ENCODE measurements at regions not wholly inside any gene's neighbourhood (a gene's known extent, or its start where the extent isn't known, plus 50 kb on each side); places are given as distances from the start of the nearest gene placed in this dataset.
"Not testable (repeated sequence)": the region's sequence is repeated elsewhere in the genome, so short reads cannot be mapped to it uniquely, and the experiment has no call there.

DNA sequence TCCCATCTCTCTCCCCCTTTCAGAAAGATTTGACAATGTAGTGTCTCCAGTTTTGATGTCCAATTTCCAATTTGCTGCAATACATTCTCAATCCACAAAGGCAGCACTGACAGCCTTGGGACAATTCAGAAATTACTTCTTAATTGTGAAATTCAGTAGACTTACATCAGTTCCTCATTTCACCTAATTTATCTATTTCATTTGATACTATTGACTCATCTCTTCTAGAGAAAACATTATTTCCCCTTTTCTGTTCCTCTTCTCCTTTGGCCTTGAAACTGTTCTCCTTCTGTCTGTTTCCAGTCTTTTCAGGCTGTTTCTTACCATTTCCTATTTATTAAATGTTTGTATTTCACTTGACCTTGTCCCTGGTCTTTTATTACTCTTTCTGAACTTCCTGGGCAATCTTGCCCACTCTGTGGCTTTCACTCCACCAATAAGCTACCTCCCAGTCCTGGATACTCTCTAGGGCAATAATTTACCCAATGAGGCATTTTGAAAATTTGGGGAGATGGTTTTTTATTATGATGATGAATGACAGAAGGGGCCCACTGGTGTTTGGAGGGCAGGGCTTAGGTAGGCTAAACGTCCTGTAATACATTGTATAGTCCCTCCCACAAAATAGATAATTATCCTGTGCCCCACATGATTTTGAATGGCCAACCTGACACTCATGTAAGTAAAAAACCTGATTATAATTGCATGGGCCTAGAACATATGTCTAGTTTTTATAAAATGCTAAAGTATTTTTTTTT lies 498.0 kb upstream of the BOD1L1 start:
- DNase-seq: no peak

DNA sequence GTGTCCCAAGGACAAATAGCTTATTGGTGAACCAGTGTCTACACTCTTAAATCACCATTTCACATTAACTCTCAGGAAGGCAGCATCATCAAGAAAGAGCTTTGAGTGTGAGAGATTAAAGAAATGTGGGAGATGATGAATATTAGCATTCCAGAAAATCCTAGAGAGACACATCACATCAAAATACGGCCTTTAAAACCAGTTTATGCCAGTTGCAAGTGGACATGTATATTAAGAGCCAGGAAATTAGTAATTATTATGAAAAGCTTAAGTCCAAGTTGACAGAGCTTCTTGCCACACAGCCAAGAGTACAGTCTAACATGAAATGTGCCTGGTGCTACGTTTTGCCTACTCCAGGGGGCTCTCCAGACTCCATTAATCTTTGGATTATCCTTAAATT lies 503.0 kb upstream of the BOD1L1 start:
- DNase-seq: no peak

GRCh38 chr4:14131335-14131734 lies 503.8 kb upstream of the BOD1L1 start:
- DNase-seq: no peak

GRCh38 chr4:14132301-14132700 lies 504.8 kb upstream of the BOD1L1 start:
- no peak for DNase-seq

- DNase-seq: no peak
These were observed 510.6 kb upstream of the BOD1L1 start for GRCh38 chr4:14138106-14138505.

DNA sequence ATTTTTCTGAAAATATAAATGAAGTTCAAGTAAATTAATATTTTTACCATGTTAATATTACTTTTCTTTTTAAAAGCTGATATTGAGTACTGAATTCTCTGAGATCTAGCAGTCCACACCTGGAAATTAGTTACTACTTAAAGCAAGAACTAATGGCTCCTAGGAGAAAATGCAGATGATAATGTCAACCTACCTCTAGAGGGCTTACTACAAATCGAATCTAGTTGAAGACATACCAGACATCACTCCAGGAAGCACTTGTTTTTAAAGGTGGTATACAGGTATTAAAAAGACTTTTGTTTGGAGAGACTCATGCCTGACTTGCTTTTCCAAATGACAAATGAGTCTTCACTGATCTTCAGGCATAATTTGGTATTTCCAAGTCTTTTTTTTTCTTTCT lies 516.4 kb upstream of the BOD1L1 start:
- peak in 1 of 6 experiments; percentile 4 for DNase-seq

- DNase-seq: no peak
These were observed 521.9 kb upstream of the BOD1L1 start for GRCh38 chr4:14149176-14150053.

- no peak for DNase-seq
These were observed 523.6 kb upstream of the BOD1L1 start for GRCh38 chr4:14151101-14151500.

DNA sequence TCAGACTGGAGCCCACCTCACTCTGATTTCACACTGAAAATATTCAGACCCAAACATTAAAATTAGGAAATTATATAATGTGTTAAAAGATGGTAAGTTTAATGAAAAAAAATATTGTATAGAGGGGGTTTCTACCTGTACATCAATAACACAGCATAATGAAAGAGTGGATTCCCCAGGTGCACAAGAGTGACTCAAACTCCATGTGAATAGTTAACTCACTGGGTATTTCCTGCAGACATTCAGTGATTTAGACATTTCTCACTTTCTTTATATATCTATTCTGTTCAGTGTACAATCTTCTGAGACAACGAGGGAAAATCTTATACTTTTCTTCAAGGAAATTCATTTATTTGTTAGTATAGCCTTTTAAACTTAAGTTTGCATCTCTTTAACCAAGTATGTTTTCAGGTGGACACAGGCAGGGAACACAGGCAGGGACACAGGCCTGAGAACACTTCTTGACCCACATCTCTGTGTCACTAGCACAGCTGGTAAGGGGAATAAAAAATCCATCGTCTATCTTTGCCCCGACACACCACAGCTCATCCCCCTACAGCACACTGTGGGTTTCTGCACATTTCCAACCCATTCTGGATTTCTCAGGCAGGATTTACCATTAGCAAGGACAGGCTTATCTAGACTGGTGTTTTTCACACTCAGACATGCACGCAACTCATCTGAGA lies 525.5 kb upstream of the BOD1L1 start:
- no peak for DNase-seq

GRCh38 chr4:14155803-14156202 lies 528.3 kb upstream of the BOD1L1 start:
- no peak for DNase-seq

GRCh38 chr4:14157262-14157661 lies 529.7 kb upstream of the BOD1L1 start:
- no peak for DNase-seq

DNA sequence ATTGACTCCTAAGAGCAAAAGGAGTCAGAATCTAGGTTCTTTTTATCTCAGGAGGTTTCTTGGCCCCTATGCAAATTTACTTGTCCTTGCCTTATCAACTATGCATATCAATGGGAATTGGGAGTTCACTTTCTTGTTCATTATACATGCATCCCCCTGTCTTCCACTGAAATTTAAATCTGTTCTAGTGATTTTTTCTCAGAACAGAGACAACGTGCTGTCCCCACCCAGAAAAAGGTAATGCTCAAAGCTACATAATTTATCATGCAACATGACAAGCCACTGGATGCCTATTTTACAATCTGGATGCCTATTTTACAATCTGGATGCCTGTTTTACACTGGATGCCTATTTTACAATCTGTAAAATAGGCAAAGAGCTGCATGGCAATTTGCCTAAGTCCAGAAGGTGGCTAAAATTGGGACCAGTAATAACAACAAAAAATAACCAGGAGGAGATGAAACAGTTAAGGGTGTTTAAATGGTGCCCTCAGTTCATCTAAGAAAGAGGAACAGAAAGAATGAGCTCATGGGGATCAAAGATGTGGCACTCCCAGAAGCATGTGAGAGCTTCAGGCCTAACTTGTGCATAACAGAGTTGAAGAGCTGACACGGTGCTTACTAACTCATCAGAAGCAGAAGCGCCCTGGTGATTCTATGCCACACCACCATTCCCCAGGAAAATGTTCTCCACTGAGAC lies 537.8 kb upstream of the BOD1L1 start:
- DNase-seq: no peak

- no peak for DNase-seq
These were observed 540.5 kb upstream of the BOD1L1 start for GRCh38 chr4:14167876-14168510.

- no peak for DNase-seq
These were observed 541.4 kb upstream of the BOD1L1 start for GRCh38 chr4:14168919-14169318.

DNA sequence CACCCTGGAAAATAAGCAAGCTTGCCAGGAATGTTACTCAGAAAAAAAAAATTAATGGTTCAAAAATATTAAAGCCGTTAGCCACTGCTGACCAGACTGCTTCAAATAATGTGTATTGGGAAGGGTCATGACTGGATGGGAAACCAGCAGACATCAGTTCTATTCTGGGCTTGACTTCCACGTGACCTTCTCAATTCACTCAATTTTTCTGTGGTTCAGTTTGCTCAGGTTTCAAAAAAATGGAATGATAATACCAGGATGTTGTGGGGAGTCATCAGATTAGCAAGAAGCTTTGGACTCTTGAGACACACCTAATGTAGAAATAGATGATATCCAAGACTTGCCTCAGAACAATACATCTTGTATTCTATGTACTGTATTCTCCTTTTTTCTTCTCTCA lies 541.9 kb upstream of the BOD1L1 start:
- no peak for DNase-seq

GRCh38 chr4:14169940-14170339 lies 542.4 kb upstream of the BOD1L1 start:
- not testable (repeated sequence) for DNase-seq

GRCh38 chr4:14176613-14177012 lies 549.1 kb upstream of the BOD1L1 start:
- DNase-seq: no peak

DNA sequence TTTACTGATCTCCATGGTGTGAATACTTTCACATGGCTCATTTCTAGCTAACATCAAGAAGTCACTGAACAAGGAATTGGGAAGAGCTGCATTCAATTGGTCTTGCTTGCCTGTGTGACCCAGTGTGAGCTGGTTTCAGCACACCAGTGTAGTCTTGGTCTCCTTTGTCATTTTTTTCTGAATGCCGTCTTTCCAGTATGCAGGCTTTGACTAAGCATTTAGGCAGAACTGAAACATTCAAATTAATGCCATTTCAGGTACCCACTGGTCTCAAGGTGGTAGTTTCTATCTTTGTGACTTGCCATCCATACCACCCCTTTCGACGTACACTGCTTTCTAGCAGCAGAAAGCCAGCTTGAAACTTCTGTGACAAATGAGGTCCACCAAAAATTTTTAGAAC lies 550.5 kb upstream of the BOD1L1 start:
- DNase-seq: peak in 1 of 6 experiments; percentile 33

GRCh38 chr4:14178421-14178820 lies 550.9 kb upstream of the BOD1L1 start:
- peak in 2 of 6 experiments; percentile 8 to 33 for DNase-seq

DNA sequence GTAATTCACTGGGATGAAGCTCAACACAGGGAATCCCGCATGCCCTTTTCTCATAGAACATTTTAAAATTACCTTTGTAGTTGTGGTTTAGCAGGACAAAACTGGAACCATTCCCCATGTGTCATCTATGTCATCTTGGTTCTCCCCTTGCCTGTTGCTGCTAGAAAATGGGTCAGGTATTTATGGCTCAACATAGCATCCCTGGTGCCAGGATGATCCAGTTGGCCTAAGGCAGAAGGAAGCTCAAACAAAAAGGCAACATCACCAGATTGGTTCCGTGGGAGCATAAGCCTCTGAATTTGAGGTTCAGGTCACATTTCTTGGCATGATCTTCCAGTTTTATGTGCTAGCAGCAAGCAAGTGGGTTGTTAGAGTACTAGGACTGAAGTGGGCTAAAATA lies 552.6 kb upstream of the BOD1L1 start:
- no peak for DNase-seq

GRCh38 chr4:14180983-14181601 lies 553.6 kb upstream of the BOD1L1 start:
- no peak for DNase-seq

DNA sequence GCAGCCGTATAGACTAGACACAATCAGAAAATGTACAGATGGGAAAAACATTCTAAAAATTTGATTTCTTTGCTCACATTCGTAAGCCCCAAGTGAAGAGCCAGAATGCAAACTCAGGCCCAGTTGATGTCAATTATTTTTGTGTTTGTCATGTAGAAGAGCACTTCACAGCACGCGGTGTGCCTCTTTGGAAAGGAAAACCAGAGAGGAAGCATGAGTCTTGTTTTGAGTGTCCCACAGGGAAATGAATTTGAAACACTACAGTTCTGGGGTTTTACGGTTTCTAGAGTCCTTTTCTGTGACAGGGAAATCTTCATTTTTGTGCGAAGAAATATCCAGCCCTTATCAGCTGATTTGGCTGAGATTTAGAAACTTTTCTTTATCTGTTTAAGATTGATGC lies 554.6 kb upstream of the BOD1L1 start:
- no peak for DNase-seq
